ENCODE measurements at regions not wholly inside any gene's neighbourhood (a gene's known extent, or its start where the extent isn't known, plus 50 kb on each side); places are given as distances from the start of the nearest gene placed in this dataset.
"Not testable (repeated sequence)": the region's sequence is repeated elsewhere in the genome, so short reads cannot be mapped to it uniquely, and the experiment has no call there.

- not testable (repeated sequence) for TF ChIP-seq CTCF, POLR2A (IDR thresholded peaks at IDR 0.05)
These were observed 260.2 kb upstream of the BTG1 start for GRCh38 chr12:92405801-92406251.

Measured in heart left ventricle (tissue), 13 donors.